RWPE1 (cell line): ENCODE measurements at regions not wholly inside any gene's neighbourhood (a gene's known extent, or its start where the extent isn't known, plus 50 kb on each side); places are given as distances from the start of the nearest gene placed in this dataset.

Experiments
- CTCF ChIA-PET: fragments of 350-600 bp; sonication (Branson Sonifier 250); formaldehyde crosslinking; extraction: SDS; loops from one replicate; lab custom pipeline; 2021; lab: Yijun Ruan, JAX
- POLR2A ChIA-PET: fragments of 400-600 bp; formaldehyde crosslinking; extraction: SDS; loops from one replicate; lab custom pipeline; 2020; ENCODE audit warnings: antibody characterized with exemption; ENCODE audit not compliant: low non-redundant PET; lab: Yijun Ruan, JAX
- DNase-seq: peaks from one replicate; pipeline ENCODE4 v3.0.0; 2012; ENCODE audit warnings: low spot score
- H3K27ac ChIP-seq: fragments of 450-650 bp; 2 replicates; pipeline ENCODE4 v1.5.1; 2017
- TF ChIP-seq, protein P1 (sequence below): fragments of 450-650 bp; conservative IDR thresholded peaks from 2 replicates; pipeline ENCODE4 v1.5.1; 2017; ENCODE audit warnings: low read depth, mild to moderate bottlenecking

DNA sequence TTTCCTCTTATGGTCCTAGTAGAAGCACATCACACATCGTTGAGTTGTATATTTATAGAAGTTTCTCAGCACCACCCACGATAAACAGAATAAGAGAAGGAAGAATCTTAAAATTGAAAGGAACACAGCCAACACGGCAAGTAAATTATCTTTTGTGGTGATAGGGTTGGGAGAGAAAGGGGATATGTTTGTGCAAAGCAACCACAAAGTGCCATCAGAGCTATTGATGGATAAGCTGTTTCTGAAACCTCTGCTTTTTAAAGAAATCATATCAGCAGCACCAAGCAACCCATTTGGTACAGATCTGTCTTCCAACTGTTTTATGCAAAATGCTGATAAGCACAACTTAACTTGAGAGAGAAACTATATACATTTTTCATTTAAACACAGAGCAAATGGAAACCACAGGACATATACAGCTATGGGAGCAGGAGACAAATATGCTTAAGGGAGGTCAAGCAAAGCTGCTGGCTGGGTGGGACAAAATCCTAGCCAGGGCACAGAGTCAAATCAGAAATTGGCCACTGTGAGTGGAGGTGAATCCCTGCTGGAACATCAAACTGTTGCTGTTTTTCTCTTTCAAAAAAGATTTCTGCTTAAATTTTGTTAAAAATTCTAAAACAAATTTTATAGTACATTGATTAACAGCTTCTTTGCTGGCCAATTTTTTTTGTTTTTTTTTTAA lies 194.0 kb upstream of the HHIP start:
- TF ChIP-seq, protein P1, sequence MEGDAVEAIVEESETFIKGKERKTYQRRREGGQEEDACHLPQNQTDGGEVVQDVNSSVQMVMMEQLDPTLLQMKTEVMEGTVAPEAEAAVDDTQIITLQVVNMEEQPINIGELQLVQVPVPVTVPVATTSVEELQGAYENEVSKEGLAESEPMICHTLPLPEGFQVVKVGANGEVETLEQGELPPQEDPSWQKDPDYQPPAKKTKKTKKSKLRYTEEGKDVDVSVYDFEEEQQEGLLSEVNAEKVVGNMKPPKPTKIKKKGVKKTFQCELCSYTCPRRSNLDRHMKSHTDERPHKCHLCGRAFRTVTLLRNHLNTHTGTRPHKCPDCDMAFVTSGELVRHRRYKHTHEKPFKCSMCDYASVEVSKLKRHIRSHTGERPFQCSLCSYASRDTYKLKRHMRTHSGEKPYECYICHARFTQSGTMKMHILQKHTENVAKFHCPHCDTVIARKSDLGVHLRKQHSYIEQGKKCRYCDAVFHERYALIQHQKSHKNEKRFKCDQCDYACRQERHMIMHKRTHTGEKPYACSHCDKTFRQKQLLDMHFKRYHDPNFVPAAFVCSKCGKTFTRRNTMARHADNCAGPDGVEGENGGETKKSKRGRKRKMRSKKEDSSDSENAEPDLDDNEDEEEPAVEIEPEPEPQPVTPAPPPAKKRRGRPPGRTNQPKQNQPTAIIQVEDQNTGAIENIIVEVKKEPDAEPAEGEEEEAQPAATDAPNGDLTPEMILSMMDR = no peak
- no peak for DNase-seq
- ChIA-PET CTCF (no interaction called here), POLR2A (no interaction called here)
- H3K27ac ChIP-seq = no peak overlapping the region

DNA sequence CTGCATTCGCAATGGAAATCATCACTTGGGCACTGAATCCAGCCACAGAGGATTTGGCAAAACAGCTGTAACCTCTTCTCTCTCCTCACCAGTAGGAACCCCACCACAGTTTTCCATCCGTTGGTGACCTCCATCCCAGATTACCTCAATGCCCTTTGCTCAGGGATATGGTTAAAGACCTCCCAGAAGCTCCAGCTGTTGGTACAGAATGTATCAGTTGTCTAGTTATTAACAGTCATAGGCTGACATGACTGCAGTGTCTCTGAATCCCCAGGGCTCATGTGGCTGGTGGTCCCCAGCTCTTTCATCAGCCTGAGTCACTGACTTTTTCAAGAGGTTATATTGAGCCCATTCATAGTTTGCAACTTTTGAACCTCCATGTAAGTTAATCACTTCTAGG lies 189.8 kb upstream of the HHIP start:
- TF ChIP-seq, protein P1 = no peak
- ChIA-PET POLR2A (no interaction called here), CTCF (no interaction called here)
- DNase-seq = no peak
- no peak overlapping the region for H3K27ac ChIP-seq

DNA sequence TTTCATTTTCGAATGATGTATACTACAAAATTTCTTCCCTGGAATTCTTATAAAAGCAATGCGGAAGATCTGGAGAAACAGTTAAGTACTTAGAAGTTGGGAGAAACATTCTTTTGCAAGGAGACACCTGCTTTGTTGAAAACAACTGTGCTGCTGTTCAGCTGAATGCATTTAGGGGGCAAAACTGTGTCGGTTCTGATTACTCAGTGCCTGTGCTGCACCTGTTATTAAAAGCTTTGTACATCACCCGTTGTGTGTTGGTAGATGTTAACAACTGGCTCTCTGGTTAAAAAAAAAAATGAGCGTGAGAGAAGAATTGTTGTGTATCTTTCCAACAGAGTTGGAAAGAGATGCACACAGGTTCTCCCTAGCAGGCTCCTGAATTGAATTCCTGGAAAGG lies 184.1 kb upstream of the HHIP start:
- ChIA-PET POLR2A (no interaction called here), CTCF (interaction anchor here (0.5 kb wide), 1 partner anchor 97 kb away, joined by 3 read pairs; no protein-coding TSS in a partner anchor)
- no peak for DNase-seq
- TF ChIP-seq, protein P1 = no peak
- no peak overlapping the region for H3K27ac ChIP-seq

DNA sequence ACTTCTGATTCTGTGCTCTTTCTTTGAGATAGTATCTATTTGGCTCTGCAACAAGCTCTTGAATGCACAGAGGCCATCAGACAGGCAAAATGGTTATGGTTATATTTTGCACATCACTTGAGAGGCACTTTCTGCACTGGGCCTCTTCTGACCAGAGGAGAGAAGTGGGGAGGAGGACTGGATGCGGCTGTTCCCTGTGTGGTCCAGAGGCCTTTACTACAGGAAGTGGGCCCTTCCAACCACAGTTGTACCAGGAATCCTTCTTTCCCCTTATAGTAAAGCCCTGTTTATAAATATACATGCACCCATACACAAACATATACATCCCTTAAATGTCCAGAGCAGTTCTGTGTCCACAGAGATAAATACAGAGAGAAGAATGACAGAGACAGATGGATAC lies 182.7 kb upstream of the HHIP start:
- CTCF ChIA-PET = no interaction called here
- POLR2A ChIA-PET = no interaction called here
- no peak overlapping the region for H3K27ac ChIP-seq
- TF ChIP-seq, protein P1 = no peak
- DNase-seq = no peak

DNA sequence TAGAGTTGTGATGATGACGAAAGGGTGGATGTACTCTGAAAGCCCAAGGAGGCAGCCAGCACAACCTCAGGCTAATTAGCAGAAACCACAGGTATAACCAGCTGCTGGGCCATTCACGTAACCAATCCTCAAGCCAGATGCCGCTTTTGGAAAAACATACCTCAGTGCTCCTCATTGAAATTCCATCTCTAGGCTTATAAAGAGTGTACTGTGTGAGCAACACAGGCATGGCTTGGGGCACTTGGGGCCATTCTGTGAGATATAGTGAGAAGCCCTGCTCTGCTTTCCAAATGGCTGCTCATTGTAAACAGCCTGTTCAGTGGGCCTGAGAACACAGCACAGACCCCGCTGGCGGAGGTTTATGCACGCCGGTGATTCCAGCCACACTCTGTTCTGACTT lies 182.1 kb upstream of the HHIP start:
- H3K27ac ChIP-seq = no peak overlapping the region
- ChIA-PET POLR2A (no interaction called here), CTCF (no interaction called here)
- no peak for DNase-seq
- TF ChIP-seq, protein P1 = no peak

DNA sequence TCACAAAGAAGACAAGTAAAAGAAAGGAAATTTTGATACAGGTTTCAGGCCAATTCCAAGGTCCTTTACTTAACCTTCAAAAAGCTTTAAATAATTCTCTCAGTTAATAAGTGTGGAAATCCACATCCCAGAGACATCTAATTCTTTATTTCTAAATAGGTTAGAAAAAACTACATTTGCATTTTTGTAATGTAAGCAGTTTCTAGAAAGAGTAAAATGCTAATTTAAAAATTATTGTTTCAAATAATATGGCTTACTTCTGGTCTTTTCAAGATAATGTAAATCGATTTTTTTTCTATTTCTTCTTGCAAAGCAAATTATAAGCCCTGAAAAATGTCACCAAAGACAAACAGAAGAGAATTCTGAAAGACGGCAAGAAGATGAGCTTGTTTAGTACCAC lies 180.4 kb upstream of the HHIP start:
- CTCF ChIA-PET = no interaction called here
- POLR2A ChIA-PET = no interaction called here
- TF ChIP-seq, protein P1 = no peak
- DNase-seq = no peak
- H3K27ac ChIP-seq = no peak overlapping the region
